HG02852 (cell line): ENCODE measurements at regions not wholly inside any gene's neighbourhood (a gene's known extent, or its start where the extent isn't known, plus 50 kb on each side); places are given as distances from the start of the nearest gene placed in this dataset.
A peak's percentile ranks its signal among the peaks of the same experiment; 100 is the strongest.
"Not testable (repeated sequence)": the region's sequence is repeated elsewhere in the genome, so short reads cannot be mapped to it uniquely, and the experiment has no call there.

ENCODE experiments used
- ATAC-seq: cut with Tn5 transposase; IDR thresholded peaks from one replicate; pipeline ENCODE4 v1.9.1; 2021; ENCODE audit warnings: mild to moderate bottlenecking, moderate library complexity; ENCODE audit not compliant: unreplicated experiment

- ATAC-seq, result no peak
These were observed 100.7 kb downstream of the SLC16A1 start for GRCh38 chr1:112855152-112855828.

- ATAC-seq, result not testable (repeated sequence)
These were observed 101.5 kb downstream of the SLC16A1 start for GRCh38 chr1:112854368-112854984.

DNA sequence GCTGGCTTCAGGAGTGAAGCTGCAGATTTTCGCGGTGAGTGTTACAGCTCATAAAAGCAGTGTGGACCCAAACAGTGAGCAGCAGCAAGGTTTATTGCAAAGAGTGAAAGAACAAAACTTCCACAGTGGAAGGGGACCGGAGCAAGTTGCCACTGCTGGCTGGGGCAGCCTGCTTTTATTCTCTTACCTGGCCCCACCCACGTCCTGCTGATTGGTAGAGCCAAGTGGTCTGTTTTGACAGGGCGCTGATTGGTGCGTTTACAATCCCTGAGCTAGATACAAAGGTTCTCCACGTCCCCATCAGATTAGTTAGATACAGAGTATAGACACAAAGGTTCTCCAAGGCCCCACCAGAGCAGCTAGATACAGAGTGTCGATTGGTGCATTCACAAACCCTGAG lies 102.1 kb downstream of the SLC16A1 start:
- not testable (repeated sequence) for ATAC-seq

DNA sequence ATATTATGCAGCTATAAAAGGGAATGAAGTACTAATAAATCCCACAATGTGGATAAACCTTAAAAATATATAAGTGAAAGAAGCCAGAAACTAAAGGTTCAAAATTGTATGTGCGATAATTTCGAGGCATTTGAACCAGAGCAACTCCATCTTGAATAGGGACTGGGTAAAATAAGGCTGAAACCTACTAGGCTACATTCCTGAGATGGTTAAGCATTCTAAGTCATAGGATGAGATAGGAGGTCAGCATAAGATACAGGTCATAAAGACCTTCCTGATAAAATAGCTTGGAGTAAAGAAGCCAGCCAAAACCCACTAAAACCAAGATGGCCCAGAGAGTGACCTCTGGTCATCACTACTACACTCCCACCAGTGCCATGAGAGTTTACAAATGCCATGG lies 103.1 kb downstream of the SLC16A1 start:
- no peak for ATAC-seq

DNA sequence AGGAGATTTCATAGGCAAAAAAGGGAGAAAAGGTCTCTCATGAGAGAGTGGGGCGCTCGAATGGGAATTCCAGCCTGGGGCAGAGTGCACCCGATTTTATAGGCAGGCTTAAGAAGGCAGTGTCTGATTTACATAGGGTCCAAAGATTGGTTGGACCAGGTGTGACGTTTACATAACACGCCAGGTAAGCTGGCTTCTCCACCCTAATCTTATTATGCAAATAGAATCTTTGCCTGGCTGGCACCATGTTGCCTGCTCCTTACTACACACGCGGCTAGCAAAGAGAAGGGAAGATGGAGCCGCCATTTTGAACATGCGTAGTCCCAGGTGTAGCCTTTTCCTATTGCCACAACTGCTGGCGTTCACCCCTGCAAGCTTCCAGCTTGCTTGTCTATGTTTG lies 103.7 kb downstream of the SLC16A1 start:
- no peak for ATAC-seq

DNA sequence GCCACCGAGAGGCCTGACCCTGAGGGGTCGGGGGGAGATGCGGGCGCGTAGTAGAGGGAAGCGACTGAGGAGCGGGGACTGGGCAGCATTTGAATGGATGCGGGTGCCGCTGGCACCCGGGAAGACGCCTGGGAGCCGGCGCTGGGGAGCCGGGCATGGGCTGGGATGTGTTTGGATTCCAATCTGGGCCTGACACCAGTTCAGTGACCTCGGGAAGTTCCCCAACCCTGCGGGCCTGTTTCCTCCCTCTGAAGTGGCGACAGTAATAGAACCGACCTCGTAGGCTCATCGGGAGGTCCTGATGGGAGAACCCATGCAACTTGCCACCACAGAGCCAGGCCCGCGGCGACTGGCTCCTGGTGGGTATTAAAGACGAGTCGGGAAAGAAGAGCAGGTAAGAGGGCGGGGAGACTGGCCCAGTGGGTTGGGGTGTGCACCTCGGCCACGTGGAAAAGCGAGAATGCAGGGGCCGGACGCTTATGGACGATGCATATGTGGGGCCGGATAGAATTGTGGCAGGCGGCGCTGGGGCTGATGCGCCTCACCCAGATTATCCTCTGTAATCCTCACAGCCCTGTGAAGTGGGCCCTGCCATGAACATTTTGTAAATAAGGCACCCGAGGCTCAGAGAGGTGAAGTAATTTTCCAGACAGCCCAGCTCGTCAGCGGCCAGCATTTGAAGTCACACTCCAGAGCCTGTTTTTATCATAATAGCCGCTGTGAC lies 105.8 kb downstream of the SLC16A1 start:
- ATAC-seq, result no peak

DNA sequence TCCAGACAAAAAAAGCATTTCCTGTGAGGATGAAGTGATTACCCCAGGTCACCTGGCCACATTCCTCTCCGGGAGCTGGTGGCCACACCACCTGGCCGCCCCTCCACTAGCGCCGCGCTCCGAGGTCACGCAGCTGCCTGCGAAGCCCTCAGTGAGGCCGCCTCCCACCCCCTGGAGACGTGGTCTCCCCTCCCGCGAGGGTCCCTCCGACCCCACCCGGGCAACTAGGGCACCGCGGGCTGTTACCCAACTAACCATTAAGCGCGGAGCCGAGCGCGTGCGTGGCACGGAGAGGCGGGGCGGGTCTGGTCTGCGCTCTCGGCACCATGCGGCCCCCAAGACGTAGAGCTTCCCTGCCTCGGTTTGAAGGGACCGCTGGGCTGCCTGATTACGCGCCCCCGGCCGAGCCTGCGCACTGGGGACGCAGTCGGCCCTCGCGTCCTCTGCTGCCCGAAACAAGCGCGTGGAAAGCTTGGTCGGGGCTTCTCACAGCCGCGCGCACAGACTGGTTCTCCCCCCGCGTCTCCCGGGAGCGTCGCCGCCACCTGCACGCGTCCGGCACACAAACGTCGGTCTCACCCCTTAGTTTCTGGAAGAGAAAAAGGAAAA lies 106.5 kb downstream of the SLC16A1 start:
- no peak for ATAC-seq

GRCh38 chr1:112841825-112842224 lies 114.2 kb downstream of the SLC16A1 start:
- no peak for ATAC-seq

GRCh38 chr1:112840631-112841624 lies 115.1 kb downstream of the SLC16A1 start:
- peak; percentile 54 for ATAC-seq

DNA sequence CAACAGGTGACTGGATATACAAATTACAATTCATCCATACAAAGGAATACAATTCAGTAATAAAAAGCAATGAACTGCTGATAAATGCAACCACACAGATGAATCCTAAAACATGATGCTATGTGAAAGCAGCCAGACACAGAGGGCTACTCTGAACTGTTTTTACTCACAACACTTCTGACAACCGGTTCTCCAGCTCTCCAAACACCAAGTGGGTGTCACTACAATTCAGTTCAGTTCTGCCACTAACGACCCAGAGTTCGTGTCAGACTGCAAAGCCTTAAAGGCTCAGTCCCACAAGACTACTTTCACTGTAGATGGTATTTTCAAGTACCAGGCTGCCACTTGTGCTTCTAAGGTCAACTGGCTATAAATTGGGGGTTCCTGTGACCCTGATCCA lies 119.4 kb downstream of the SLC16A1 start:
- ATAC-seq, result no peak

- ATAC-seq, result no peak
These were observed 118.7 kb upstream of the PPM1J start for GRCh38 chr1:112833806-112834205.

DNA sequence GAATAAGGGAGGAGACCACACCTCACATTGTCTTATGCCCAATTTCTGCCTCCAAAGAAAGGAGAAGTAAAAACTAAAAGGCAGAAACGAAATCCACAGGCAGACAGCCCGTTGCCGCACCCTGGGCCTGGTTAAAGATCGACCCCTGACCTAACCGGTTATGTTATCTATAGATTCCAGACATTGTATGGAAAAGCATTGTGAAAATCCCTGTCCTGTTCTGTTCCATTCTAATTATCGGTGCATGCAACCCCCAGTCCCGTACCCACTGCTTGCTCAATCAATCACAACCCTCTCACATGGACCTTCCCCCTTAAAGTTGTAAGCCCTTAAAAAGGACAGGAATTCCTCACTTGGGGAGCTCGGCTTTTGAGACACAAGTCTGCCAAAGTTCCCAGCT lies 117.1 kb upstream of the PPM1J start:
- ATAC-seq, result not testable (repeated sequence)

GRCh38 chr1:112829691-112830090 lies 114.6 kb upstream of the PPM1J start:
- not testable (repeated sequence) for ATAC-seq

DNA sequence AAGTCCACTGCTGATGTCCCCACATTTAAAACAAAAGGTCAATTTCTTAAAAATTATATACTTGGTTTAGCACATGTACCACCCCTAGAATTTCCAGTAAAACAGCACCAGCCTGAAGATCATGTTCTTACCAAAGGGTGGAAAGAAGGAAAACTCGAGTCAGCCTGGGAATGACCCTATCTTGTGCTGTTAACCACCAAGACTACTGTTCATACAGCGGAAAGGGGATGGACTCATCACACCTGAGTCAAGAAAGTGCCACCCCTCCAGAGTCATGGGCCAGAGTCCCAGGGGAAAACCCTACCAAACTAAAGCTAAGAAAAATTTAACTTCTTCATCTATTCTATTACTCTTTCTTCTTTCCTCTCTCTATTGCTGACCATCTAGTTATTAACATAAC lies 113.6 kb upstream of the PPM1J start:
- ATAC-seq, result no peak

DNA sequence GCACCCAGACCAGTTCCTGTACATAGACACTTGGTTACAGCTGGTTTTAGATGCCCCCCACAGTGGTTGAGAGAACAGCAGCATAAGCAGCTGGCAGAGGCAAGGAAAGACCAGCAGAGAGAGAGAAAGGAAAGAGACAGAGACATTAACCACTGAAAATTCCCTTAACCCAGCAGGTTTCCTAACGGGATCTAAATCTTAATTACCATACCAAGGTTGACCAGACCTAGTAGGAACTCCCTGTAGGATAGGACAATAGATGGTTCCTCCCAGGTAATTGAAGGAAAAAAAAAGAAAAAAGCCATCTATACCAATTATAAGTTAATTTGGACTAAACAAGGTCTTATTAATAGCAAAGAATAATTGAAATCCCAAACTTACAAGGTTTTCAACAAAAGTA lies 112.3 kb upstream of the PPM1J start:
- not testable (repeated sequence) for ATAC-seq

- no peak for ATAC-seq
These were observed 111.2 kb upstream of the PPM1J start for GRCh38 chr1:112826217-112826944.

DNA sequence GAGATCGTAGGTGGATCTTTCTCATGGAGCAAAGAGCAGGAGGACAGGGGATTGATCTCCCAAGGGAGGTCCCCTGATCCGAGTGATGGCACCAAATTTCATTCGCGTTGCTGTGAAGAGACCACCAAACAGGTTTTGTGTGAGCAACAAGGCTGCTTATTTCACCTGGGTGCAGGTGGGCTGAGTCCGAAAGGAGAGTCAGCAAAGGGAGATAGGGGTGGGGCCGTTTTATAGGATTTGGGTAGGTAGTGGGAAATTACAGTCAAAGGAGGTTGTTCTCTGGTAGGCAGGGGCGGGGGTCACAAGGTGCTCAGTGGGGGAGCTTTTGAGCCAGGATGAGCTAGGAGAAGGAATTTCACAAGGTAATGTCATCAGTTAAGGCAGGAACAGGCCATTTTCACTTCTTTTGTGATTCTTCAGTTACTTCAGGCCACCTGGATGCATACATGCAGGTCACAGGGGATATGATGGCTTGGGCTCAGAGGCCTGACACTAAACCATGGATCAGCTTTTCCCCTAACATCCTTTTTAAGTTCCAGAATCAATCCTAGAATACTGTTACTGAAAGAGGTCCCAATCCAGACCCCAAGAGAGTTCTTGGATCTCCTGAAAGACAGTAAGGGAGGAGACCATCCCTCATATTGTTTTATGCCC lies 110.6 kb upstream of the PPM1J start:
- ATAC-seq, result not testable (repeated sequence)

- not testable (repeated sequence) for ATAC-seq
These were observed 109.9 kb upstream of the PPM1J start for GRCh38 chr1:112825075-112825474.
